HG03460 (cell line): ENCODE measurements at regions not wholly inside any gene's neighbourhood (a gene's known extent, or its start where the extent isn't known, plus 50 kb on each side); places are given as distances from the start of the nearest gene placed in this dataset.
"Not testable (repeated sequence)": the region's sequence is repeated elsewhere in the genome, so short reads cannot be mapped to it uniquely, and the experiment has no call there.

ENCODE experiments used
- ATAC-seq: cut with Tn5 transposase; IDR thresholded peaks from one replicate; pipeline ENCODE4 v1.9.1; 2021; ENCODE audit not compliant: unreplicated experiment

DNA sequence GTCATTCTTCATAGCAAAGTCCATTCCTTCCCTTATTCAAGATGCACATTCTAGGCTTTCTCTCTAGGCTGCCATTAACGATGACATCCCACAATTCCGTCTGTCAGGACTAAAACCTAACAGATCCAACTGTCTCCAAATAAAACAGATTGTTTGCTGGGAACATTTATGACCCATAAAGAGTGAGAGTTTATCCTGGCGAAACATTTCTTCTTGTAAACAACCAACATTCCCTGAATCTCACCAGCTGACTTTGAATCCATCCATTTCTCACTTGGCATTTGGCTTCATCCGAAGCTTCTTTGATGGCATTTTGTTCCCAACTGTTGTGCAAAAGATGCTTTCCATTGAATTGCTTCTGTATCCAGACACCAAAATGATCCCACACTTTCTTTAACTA, 93.1 kb downstream of the OLIG3 start:
- ATAC-seq: no peak

DNA sequence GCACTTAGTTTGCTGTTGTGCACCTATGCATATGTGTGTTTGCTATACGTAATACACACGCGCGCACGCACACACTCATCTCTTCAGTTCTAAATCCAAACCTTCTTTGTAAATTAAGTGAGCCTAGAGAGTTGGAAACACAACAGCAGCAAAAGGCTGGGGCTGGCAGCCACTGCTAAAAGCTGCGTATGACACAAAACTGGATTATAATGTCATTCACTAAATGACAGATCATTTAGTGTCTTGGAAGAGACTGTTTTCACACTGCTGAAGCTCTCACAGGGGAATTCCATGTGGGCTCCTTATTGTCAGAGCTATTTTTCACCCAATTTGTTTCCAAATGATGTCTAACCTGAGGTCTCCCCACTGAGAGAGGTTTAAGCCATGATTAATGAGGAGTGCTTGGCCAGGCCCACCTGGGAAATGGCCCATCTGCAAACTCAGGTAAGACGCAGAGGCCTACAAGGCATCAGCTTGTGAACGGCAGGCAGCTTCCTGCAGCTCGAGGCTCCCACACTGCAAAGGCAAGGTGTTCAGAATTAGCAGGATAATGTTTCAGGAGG, 94.2 kb downstream of the OLIG3 start:
- ATAC-seq: no peak

DNA sequence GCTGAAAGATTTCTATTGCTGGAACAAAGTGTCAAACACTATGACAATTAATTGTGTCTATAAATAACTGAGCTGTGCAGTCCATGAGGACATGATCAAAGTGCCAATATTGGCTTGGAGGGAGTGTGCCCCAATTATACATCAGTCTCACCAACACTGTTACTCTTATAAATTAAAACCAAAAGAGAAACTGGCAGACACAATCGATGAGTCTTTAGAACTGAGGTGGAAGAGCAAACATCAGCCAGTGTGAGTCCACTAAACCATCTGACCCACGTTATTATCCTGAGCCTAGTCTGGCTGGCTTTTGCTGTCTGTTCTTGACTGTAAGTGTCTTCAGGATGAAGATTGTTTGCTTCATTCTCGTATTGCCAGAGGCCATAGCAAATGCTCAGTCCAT, 98.9 kb downstream of the OLIG3 start:
- no peak for ATAC-seq

- ATAC-seq: no peak
Observed at GRCh38 chr6:137391061-137391814, 103.0 kb downstream of the OLIG3 start.

GRCh38 chr6:137390334-137390733, 103.9 kb downstream of the OLIG3 start:
- ATAC-seq: no peak

- peak; percentile 88 for ATAC-seq
Observed at GRCh38 chr6:137389150-137389704, 105.0 kb downstream of the OLIG3 start.

- no peak for ATAC-seq
Observed at GRCh38 chr6:137387096-137387764, 107.0 kb downstream of the OLIG3 start.

GRCh38 chr6:137383287-137383686, 110.9 kb downstream of the OLIG3 start:
- ATAC-seq: not testable (repeated sequence)

- ATAC-seq: no peak
Observed at GRCh38 chr6:137378090-137378369, 116.2 kb downstream of the OLIG3 start.

DNA sequence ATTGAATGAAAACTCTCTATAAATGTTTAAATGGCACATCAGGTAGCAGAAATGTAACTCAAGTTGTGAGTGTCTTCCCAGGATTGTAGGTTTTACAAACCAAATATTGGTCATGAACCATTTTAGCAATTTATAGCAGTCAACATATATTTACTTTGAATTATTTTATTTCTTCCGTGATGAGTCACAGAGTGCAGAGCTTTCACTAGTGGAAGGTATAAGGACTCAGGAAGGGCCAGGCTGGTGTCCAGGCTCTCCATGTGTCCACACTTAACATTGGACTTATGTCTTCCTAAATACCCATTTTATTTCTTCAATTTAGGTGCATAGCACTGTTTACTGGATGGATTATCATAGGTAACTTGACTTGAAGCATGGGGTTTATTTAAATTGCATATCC, 120.9 kb downstream of the OLIG3 start:
- ATAC-seq: no peak

DNA sequence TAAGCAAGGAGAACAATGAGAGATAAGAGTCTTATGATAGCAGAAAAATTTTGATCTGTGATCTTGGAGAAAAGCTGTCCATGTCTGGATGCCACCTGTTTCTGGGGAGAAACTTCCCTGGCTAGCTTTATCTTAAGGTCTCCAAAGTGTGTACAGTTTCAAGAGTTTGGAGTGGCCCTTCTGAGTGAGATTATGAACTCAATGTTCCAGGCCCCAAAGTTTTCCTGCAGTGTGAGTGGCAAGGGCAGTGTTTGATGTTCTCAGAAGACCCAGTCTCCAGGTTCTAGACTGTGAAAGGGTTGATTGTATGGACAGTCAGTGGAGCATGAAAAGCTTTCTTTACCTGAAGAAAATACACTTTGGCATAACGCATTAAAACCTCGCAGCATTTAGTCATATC, 121.7 kb downstream of the OLIG3 start:
- no peak for ATAC-seq

GRCh38 chr6:137371634-137372016, 122.6 kb downstream of the OLIG3 start:
- ATAC-seq: no peak

GRCh38 chr6:137370871-137371633, 123.1 kb downstream of the OLIG3 start:
- ATAC-seq: no peak

- ATAC-seq: no peak
Observed at GRCh38 chr6:137369136-137369535, 125.1 kb downstream of the OLIG3 start.

DNA sequence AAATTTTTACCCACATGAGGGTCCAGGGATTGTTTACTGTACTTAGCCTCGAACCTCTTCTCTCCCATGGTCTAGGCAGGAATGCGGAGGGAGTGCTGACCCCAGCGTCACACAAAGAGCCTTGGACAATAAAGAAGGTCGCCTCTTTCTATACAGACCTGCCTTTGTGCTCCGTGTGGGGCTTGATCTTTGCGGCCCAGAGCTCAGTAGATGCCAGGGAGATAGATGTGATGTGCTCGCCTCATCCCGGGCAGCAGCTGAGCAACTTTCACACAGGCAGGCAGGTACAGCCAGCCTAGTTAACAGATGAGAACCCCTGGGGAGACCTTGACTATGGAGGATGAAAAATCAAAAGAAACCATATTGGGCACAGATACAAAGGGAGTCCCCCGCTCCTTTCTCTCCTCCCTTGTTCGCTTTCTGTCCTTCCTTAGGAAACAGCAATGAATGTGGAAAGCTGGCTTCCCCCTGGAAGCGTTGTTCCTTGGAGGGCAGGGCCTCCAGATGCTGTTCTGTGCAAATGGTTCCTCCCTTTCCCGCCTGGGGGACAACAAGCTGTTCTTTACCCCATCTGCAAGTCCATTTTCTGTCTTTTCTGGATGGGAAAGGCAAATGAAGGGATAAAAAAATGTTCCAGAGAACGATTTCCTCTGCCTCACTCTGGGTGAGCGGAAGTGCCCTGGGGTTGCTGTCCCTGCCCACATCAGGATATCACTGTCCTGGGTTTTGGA, 128.3 kb downstream of the OLIG3 start:
- ATAC-seq: no peak

GRCh38 chr6:137363805-137364138, 130.4 kb downstream of the OLIG3 start:
- ATAC-seq: no peak

DNA sequence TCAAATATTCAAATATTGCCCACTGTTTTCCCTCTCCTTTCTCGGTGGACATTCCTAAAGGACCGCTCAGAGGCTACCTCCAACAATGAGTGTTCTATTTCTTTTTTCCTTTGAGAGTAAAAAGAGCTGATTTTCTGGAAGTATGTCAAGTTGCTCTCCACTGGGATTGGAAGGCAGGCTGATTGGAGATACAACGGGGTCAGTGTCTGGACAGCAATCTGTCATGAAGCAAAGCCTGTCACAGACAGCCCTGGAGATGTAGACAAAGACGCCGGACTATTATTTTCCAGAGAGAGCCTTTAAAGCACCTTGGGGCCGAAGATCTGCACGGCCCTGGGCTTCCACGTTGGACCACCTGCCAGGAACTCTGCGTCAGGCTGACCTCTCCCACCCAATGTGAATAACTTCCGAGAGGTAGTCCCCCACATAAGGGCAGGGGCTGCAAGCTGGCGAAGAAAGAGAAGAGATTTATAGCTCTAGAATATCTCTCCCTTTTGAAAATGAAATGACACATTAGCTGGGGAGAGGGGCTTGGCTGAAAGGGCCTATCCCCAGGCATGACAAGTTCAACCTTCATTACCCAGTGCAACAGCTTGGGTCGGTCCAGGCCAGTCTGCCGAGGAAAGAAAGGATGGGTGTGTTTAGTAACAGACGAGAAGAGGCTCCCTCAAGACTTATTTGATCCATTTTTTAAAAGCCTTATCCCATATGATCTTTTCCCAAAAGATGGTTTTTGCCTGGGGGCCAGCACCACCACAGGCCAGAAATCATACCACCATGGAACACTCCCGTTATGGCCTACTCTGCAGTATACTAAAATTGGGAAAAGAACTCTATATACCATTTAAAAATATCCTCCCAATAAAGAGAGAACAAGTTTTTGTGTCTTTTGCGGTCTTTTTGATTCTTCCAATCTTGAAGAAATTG, 131.1 kb downstream of the OLIG3 start:
- no peak for ATAC-seq

DNA sequence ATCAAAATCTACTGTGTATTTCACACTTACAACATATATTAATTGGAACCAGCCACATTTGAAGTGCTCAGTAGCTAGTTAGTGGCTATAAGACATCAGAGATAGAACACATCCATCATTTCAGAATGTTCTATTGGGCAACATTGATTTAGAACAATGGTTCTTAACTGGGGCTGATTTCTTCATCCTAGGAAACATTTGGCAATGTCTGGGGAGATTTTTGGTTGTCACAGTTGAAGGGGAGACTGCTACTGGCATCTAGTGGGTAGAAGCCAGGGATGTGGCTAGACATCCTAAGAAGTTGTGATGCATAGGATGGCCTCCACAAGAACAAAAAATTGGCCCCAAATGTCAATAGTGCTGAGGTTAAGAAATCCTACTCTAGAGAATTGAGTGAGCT, 132.5 kb downstream of the OLIG3 start:
- ATAC-seq: no peak

- ATAC-seq: no peak
Observed at GRCh38 chr6:137358273-137358672, 135.9 kb downstream of the OLIG3 start.

DNA sequence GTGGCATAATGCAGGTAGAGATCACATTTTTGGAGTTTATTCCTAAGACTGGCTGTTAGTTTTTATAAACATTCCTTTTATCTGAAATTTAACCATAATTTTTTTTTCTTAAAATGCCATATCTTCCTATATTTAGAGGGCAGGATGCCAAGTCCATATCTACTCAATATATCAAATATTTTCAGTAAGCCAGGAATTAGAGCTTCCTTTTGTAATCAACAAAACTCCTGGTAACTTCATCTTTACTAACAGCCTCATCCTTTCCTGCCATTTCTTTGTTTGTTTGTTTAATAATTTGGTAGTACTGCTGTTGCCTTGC, 136.3 kb downstream of the OLIG3 start:
- no peak for ATAC-seq
